GM12873 (cell line): ENCODE measurements at regions not wholly inside any gene's neighbourhood (a gene's known extent, or its start where the extent isn't known, plus 50 kb on each side); places are given as distances from the start of the nearest gene placed in this dataset.

Source experiments
- TF ChIP-seq, protein P1 (sequence below): IDR thresholded peaks from 2 replicates; pipeline ENCODE4 v1.5.1; 2012; ENCODE audit warnings: low read depth, mild to moderate bottlenecking, moderate library complexity, low read length, control low read depth; ENCODE audit not compliant: insufficient read depth; ENCODE audit errors: missing control alignments

DNA sequence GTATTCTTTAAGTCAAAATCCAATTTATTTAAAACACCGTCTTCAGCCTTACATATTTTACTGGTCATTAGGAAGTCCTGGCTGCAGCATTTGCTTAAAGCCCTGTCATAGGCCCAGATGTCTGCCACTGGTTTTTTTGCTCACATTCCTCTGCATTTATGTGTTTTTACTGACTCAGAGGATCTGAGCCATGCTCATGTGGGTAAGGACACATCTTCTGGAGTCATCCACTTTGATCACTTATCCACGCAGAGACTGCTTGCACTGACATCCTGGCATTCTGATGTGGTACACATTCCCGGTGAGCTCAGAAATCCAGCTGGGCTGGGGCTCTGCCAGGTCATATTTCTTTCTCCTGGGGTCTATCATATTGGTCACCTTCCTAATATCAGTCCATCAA is 531.7 kb upstream of the ARGLU1 start:
- TF ChIP-seq, protein P1, sequence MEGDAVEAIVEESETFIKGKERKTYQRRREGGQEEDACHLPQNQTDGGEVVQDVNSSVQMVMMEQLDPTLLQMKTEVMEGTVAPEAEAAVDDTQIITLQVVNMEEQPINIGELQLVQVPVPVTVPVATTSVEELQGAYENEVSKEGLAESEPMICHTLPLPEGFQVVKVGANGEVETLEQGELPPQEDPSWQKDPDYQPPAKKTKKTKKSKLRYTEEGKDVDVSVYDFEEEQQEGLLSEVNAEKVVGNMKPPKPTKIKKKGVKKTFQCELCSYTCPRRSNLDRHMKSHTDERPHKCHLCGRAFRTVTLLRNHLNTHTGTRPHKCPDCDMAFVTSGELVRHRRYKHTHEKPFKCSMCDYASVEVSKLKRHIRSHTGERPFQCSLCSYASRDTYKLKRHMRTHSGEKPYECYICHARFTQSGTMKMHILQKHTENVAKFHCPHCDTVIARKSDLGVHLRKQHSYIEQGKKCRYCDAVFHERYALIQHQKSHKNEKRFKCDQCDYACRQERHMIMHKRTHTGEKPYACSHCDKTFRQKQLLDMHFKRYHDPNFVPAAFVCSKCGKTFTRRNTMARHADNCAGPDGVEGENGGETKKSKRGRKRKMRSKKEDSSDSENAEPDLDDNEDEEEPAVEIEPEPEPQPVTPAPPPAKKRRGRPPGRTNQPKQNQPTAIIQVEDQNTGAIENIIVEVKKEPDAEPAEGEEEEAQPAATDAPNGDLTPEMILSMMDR: no peak

DNA sequence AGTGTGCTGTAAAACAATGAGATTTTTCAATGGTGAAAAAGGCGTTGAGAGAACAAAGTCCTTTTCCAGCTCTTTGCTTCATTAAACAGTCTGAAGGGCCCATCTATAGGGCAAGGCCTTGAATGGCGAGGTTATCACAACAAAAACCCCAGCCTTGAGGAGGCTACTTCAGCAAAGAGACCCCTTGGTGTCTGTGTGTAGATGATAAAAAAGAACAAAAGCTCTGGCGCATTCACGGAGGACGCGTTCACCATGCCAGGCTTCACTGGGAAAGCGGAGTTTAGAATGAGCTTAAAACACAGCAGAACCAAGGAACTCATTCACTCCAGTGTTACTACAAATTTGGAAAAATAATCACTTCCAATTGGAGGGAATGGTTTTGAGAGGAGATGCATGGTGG is 530.0 kb upstream of the ARGLU1 start:
- TF ChIP-seq, protein P1: no peak

DNA sequence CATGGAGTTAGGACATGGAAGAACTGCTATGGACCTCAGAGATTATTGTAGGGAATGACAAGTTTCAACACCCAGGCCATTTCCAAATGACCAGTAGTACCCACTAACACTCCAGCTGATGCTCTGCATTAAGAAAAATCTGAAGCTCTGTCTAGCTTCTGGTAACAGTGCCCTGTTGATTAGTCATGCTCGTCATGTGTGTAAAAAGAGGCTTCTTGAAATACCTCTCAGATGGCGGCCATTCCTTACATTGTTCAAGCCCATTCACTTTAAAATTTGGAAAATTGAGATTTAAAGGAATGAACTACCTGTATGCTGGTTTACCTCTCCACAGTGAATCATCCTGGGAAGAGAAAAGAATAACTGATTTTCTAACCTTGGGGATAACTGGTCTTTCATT is 527.9 kb upstream of the ARGLU1 start:
- TF ChIP-seq, protein P1: no peak

DNA sequence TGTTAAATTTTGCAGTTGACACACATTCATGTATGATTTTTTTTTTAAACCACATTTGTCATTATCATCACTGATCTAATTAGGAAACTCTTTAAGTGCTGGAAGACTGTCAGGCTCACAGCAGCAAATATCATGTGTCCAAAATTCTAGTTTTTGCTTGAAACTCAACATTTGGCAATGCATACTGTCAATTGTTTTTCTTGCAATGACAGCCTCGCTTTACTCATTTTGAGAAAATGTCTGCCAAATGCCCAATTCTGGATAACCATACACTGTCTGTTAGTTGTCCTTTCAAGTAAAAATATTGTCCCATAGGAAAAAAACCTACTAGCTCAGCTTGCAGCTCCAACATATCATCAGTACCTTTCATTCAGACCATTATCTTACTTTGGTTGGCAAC is 523.9 kb upstream of the ARGLU1 start:
- TF ChIP-seq, protein P1: no peak

DNA sequence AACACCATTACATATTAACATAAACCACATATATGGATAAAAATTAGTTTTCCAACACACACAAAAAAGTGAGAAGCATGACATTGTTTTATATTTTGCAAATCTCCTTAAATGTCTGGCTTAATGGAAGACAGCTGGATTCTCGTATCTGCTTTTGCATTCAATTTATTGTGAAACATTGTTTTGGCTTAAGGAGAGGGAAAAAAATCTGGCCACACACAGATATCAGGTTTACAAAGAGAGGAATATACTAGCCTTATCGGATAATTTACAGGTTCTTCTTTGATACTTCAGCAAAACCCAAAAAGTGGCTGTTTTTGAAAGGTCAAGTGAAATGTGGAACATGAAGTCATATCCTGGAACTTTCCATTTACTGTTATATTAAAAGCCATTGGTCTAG is 523.5 kb upstream of the ARGLU1 start:
- TF ChIP-seq, protein P1: no peak

DNA sequence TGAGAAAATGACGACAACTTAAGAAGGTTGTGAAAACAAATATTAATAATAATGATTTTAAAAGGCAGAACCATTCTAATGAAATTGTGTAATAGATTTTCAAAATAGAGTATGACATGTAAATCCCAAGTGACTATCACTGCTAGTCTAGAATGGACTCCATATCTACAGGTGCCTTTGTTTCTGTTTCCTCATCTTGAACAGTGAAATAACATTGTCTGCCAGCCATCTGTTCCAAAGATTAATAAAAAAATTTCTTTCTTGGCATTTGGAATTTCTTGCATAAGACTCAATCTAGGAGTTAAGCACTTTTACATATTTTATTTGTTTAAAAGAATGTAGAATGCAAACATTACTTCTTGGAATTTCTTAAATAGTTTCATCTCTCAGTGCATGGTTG is 520.1 kb upstream of the ARGLU1 start:
- TF ChIP-seq, protein P1: no peak

DNA sequence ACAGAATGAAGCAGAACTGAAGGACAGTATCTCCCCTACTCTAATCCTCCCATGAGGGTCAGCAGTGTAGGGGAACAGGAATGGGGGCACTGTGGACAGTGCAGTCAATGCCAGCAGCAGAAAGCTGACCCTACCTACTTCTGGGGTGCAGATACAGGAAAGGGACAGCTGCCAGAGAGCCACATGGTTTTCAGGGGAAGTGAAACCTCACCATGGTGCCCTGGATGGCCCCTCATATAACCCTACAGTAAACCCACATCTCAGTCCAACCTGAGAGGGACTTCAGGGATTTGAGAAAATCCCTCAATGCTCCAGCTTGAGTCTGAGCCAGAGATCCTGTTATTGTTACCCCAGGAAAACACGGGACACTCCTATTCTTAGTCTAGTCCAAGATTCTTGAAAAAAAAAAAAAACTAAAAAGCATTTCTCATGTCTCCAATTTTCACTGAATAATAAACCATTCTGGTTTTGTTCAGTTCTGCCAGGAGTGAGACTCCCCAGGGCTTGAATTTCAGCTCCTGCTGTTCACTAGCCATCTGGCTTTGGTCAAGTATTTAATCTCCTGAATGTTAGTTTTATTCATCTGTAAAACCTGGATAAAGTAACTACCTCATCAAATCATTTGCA is 511.6 kb upstream of the ARGLU1 start:
- TF ChIP-seq, protein P1: no peak
